ENCODE measurements at regions not wholly inside any gene's neighbourhood (a gene's known extent, or its start where the extent isn't known, plus 50 kb on each side); places are given as distances from the start of the nearest gene placed in this dataset.

DNA sequence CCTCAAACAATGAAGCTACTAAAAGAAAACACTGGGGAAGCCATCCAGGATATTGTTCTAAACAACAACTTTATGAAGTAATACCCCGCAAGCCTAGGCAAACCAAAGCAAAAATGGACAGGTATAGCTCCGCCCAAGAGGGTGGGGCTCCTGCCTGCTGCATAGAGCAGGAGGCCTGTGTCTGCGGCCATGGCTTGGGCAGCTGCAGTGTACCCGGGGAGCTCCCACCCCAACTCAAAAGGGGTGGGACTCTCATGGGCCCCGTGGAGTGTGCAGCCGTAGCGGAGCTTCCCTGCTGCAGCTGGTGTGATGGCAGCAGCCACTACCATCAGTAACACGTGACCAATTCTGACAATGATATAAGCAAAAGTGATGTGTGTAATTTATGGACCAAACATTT is 264.2 kb upstream of the KITLG start:
- no peak for ATAC-seq (ENCODE audit: insufficient number of reproducible peaks, low FRiP score, low read depth)
- Histone ChIP-seq H3K36me3 (no peaks in the 10 kb centered on the region), H3K27me3 (replicated peaks; ENCODE audit: insufficient read depth) (no peaks in the 10 kb centered on the region), H3K27ac (no peak overlapping the region), H3K4me1 (ENCODE audit: control insufficient read depth in 1 of 2, low read depth in 2 of 2) (no peaks in the 10 kb centered on the region), H3K4me3 (no peak overlapping the region), H3K9me3 (no peaks in the 10 kb centered on the region)
- no peak for DNase-seq (ENCODE audit: low spot score)
- TF ChIP-seq, protein P1, sequence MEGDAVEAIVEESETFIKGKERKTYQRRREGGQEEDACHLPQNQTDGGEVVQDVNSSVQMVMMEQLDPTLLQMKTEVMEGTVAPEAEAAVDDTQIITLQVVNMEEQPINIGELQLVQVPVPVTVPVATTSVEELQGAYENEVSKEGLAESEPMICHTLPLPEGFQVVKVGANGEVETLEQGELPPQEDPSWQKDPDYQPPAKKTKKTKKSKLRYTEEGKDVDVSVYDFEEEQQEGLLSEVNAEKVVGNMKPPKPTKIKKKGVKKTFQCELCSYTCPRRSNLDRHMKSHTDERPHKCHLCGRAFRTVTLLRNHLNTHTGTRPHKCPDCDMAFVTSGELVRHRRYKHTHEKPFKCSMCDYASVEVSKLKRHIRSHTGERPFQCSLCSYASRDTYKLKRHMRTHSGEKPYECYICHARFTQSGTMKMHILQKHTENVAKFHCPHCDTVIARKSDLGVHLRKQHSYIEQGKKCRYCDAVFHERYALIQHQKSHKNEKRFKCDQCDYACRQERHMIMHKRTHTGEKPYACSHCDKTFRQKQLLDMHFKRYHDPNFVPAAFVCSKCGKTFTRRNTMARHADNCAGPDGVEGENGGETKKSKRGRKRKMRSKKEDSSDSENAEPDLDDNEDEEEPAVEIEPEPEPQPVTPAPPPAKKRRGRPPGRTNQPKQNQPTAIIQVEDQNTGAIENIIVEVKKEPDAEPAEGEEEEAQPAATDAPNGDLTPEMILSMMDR (IDR thresholded peaks at IDR 0.05): no peak

DNA sequence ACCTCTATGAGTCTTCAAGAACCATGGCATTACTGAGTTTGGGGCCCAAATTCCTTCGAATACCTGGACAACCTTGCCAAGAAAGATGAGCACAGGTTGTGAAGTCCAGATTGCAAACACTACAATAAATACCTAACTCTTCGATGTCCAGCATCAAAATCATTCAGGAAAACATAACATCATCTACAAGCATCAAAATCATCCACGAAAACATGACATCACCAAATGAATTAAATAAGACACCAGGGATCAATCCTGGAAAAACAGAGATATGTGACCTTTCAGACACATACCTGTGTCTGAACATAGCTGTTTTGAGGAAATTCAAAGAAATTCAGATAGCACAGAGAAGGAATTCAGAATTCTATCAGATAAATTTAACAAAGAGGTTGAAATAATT is 262.0 kb upstream of the KITLG start:
- Histone ChIP-seq H3K9me3 (peaks cover 3% of the 10 kb centered on the region), H3K27ac (no peak overlapping the region), H3K4me3 (no peak overlapping the region), H3K4me1 (ENCODE audit: control insufficient read depth in 1 of 2, low read depth in 2 of 2) (no peaks in the 10 kb centered on the region), H3K36me3 (no peaks in the 10 kb centered on the region), H3K27me3 (replicated peaks; ENCODE audit: insufficient read depth) (no peaks in the 10 kb centered on the region)
- no peak for ATAC-seq (ENCODE audit: insufficient number of reproducible peaks, low FRiP score, low read depth)
- TF ChIP-seq, protein P1 (IDR thresholded peaks at IDR 0.05): no peak
- DNase-seq (ENCODE audit: low spot score): no peak

DNA sequence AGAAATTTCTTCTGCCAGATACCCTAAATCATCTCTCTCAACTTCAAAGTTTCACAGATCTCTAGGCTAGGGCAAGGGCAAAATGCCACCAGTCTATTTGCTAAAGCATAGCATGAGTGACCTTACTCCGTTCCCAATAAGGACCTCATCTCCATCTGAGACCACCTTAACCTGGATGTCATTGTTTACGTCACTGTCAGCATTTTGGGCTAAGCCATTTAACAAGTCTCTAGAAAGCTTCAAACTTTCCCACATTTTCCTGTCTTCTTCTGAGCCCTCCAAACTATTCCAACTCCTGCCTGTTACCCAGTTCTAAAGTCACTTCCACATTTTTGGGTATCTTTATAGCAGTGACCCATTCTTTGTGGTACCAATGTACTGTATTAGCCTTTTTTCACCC is 259.2 kb upstream of the KITLG start:
- peaks cover 3% of the 10 kb centered on the region for H3K9me3 ChIP-seq
- H3K4me3 ChIP-seq: no peak overlapping the region
- H3K27ac ChIP-seq: no peak overlapping the region
- H3K36me3 ChIP-seq: no peaks in the 10 kb centered on the region
- no peaks in the 10 kb centered on the region for H3K27me3 ChIP-seq (replicated peaks; ENCODE audit: insufficient read depth)
- no peak for ATAC-seq (ENCODE audit: insufficient number of reproducible peaks, low FRiP score, low read depth)
- TF ChIP-seq, protein P1 (IDR thresholded peaks at IDR 0.05): no peak
- H3K4me1 ChIP-seq (ENCODE audit: control insufficient read depth in 1 of 2, low read depth in 2 of 2): no peaks in the 10 kb centered on the region
- DNase-seq (ENCODE audit: low spot score): no peak

GRCh38 chr12:88836156-88836555 is 255.9 kb upstream of the KITLG start:
- H3K36me3 ChIP-seq: no peaks in the 10 kb centered on the region
- TF ChIP-seq, protein P1 (IDR thresholded peaks at IDR 0.05): no peak
- H3K4me1 ChIP-seq (ENCODE audit: control insufficient read depth in 1 of 2, low read depth in 2 of 2): no peaks in the 10 kb centered on the region
- no peaks in the 10 kb centered on the region for H3K27me3 ChIP-seq (replicated peaks; ENCODE audit: insufficient read depth)
- no peak overlapping the region for H3K4me3 ChIP-seq
- DNase-seq (ENCODE audit: low spot score) (no peak), ATAC-seq (ENCODE audit: insufficient number of reproducible peaks, low FRiP score, low read depth) (no peak)
- H3K27ac ChIP-seq: no peak overlapping the region
- peaks cover 3% of the 10 kb centered on the region for H3K9me3 ChIP-seq

DNA sequence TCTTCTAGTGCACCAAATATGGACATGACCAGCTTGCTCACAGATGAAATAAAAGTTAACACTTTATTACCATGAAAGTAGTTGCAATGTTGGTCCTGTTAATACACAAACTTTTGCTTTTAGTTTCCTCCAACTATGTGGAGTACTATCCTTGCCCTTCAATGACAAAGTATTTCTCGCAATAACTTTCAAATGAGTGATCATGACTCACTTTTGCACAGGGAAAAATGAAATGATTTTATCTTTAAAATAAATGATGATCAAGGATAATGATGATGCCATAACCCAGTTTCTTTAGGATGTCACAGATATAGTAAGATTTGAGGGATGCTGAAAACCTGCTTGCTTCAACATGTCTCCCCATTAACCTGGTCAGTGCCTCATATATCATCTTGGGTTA is 254.0 kb upstream of the KITLG start:
- peaks cover 3% of the 10 kb centered on the region for H3K9me3 ChIP-seq
- DNase-seq (ENCODE audit: low spot score): no peak
- no peak for ATAC-seq (ENCODE audit: insufficient number of reproducible peaks, low FRiP score, low read depth)
- TF ChIP-seq, protein P1 (IDR thresholded peaks at IDR 0.05): no peak
- H3K4me1 ChIP-seq (ENCODE audit: control insufficient read depth in 1 of 2, low read depth in 2 of 2): no peaks in the 10 kb centered on the region
- H3K27ac ChIP-seq: no peak overlapping the region
- H3K4me3 ChIP-seq: no peak overlapping the region
- H3K27me3 ChIP-seq (replicated peaks; ENCODE audit: insufficient read depth): no peaks in the 10 kb centered on the region
- H3K36me3 ChIP-seq: no peaks in the 10 kb centered on the region

All from thoracic aorta (tissue), 2 donors.